ENCODE measurements at regions not wholly inside any gene's neighbourhood (a gene's known extent, or its start where the extent isn't known, plus 50 kb on each side); places are given as distances from the start of the nearest gene placed in this dataset.

DNA sequence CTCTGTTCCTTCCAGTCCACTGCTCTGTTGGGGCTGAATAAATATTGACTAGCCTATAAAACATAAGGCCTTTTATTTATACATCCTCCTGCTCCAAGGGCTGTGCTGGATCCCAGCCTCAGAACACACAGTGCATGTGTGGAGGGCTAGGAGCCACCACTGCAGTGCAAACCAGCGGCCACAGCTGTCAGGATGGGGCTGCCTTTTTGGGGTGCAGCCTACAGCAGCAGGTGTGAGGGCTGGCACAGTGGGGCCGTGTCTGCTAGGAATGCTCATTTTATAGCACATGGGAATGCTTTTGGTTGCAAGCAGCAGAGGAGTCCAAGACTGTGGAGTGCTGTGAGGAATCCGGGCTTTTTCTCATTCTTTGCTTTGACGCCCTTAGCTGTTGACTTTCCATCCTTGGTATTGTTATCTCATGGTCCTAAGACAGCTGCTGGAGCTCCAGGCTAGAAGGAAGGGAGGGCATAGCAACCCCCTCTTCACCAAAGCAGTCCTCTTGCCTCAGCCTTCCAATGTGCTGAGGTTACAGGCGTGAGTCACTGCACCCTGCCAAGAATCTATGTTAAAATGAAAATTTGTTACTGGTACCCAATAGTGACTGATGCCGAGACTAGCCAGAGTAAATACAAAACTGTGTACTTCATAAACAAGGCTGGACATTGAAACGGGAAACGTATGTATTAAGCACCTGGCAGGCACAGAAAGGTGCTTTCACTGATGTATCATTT lies 334.3 kb upstream of the GATB start:
- DNase-seq (ENCODE audit: low spot score) = no peak

DNA sequence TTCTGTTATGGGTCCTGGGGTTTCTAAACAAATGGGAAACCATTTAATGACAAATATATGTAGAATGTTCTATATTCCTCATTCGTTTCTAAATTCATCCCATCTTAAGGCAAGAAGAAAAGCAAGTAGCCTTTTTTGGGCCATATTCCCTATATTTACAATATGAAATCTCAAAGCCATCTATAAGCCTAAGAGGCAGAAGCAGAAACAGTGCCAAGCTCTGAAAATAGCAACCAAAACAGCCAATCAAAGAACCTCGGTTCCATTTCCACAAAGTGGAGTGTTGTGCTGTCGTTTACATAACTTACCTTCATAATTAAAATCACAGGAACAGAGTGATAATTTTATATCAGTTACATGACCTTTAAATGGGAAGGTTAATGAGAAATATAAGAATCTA lies 330.6 kb upstream of the GATB start:
- no peak for DNase-seq (ENCODE audit: low spot score)

DNA sequence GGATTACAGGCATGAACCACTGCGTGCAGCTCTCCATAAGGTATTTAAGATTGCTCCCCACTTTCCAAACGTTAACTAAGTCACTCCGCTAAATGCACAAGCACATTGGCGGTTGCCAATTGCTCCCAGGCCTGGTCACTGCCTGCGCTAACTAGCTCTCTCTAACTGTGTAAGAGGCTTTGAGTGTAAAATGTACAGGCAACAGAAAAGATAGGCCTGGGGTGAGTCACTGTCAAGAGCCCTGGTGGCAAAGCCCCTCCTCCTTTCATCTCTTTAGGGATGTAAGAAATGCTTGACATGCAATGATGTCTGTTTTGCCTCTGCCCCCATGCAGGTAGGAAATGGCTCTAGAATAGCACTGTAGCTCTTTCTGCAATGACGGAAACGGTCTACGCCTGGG lies 329.7 kb upstream of the GATB start:
- DNase-seq (ENCODE audit: low spot score) = no peak

DNA sequence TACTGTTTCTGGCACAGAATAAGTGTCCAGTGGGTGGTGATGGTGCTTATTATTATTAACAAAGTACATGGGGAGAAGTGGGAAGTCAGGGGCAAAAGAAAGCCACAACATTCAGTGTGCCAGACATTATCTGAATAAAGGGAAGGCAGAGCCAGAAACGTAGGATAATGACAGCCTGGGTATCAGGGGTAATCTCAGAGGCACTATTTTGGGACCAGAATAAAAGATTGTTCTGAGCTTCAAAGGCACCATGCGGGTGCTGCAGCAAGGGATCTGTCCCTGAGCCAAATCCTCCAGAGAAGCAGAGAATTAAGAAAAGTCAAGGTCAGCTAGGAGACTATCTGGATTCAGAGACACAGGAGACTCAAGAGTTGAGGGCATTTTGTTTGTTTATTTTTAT lies 328.8 kb upstream of the GATB start:
- no peak for DNase-seq (ENCODE audit: low spot score)

DNA sequence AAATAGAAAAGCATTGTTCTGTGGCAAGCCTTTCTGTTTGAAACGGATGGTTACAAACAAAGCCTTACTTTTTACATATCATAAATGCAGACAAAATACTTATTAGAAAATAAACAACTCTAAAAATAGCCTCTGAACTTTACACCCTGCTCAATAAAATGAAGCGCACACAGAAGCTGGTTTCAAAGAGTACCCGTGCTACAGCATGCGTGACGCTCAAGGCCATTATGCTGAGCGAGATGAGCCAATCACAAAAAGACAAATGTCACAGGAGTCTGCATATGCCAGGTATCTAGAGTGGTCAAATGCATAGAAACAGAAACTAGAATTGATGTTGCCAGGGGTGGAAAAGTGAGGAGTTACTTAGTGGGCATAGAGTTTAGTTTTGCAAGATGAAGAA lies 326.5 kb upstream of the GATB start:
- DNase-seq (ENCODE audit: low spot score) = no peak

DNA sequence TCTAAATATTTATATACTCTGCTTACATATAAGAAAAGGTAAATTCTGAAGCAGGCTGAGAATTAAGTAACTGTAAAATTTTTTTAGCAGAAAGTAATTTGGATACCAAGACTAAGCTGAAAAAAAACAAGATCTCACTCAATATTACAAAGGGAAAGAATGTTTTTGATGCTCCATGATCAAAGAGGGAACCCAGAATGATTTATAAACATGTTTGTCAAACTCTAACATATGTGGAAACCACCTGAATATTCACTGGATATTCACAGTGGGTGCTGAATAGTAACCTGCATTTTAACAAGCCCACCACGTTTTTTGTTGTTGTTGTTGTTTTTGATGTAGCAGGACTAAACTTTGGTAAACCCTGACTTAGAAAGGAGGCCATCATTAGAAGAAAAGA lies 324.9 kb upstream of the GATB start:
- no peak for DNase-seq (ENCODE audit: low spot score)

- no peak for DNase-seq (ENCODE audit: low spot score)
Observed at GRCh38 chr4:152083338-152083737, 322.5 kb upstream of the GATB start.

GRCh38 chr4:152081024-152081423 lies 320.2 kb upstream of the GATB start:
- DNase-seq (ENCODE audit: low spot score) = no peak

GRCh38 chr4:152079543-152080293 lies 318.9 kb upstream of the GATB start:
- DNase-seq (ENCODE audit: low spot score) = no peak

DNA sequence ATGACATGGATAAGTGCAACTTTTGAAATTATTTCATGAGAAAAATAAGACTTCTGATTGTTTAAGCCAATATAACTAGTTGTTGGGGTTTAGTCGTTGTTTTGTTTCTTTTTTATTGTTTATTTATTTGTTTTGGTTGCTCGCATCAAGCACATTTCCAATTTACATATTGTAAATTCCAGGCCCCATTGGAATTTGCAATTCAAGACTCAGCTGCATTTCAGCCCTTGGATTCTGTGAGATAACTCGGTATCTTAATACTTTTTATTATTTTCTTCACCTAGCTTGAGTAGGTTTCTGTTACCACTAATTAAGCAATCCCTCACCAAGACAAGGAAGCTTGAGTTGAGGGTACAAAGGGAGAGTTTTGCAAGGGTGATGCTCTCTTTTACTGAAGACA lies 318.3 kb upstream of the GATB start:
- no peak for DNase-seq (ENCODE audit: low spot score)

- no peak for DNase-seq (ENCODE audit: low spot score)
Observed at GRCh38 chr4:152077582-152077981, 316.8 kb upstream of the GATB start.

- no peak for DNase-seq (ENCODE audit: low spot score)
Observed at GRCh38 chr4:152075253-152075928, 314.6 kb upstream of the GATB start.

- no peak for DNase-seq (ENCODE audit: low spot score)
Observed at GRCh38 chr4:152074573-152074972, 313.8 kb upstream of the GATB start.

GRCh38 chr4:152074088-152074437 lies 313.3 kb upstream of the GATB start:
- no peak for DNase-seq (ENCODE audit: low spot score)

GRCh38 chr4:152073351-152074087 lies 312.7 kb upstream of the GATB start:
- no peak for DNase-seq (ENCODE audit: low spot score)

- no peak for DNase-seq (ENCODE audit: low spot score)
Observed at GRCh38 chr4:152072906-152073305, 312.1 kb upstream of the GATB start.

GRCh38 chr4:152072001-152072485 lies 311.2 kb upstream of the GATB start:
- DNase-seq (ENCODE audit: low spot score) = no peak

GRCh38 chr4:152070854-152071253 lies 310.0 kb upstream of the GATB start:
- no peak for DNase-seq (ENCODE audit: low spot score)

DNA sequence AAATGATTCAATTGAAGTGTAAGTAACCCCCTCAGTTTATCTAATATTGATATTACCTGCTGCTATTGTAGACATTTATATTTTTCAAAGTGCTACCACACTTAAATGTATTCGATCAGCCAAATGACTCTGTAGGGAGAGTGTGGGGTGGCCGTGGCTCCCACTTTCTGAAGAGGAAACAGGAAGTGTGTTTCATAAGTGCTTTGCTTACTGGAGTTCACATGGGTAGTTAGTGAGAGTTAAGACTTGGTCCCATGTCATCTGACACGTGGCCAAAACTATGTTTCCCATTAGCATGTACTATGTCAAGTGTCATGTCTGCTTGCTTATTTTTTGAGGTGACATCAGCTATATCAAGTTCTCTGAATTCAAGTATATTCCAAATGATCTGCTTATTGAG lies 308.1 kb upstream of the GATB start:
- no peak for DNase-seq (ENCODE audit: low spot score)

GRCh38 chr4:152065545-152065944 lies 304.7 kb upstream of the GATB start:
- DNase-seq (ENCODE audit: low spot score) = no peak

- DNase-seq (ENCODE audit: low spot score) = peak; percentile 30
Observed at GRCh38 chr4:152064753-152065152, 303.9 kb upstream of the GATB start.

DNA sequence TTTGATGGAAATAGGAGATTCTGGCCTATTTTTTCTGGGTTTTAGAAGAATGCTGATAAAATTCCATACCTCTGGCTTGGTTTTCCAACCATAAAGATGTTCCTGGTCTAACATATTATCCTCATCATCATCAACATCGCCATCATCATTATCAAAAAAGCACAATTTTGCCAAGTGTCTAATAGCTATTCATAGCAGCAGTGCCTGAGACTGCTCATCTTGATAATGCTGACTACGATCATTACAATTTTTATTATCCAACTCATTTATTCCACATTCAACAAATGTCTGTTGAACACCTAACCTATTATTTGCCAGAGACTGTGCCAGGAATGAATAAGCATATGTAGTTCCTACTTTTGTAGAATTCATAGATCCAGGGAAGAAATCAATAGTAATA lies 303.5 kb upstream of the GATB start:
- DNase-seq (ENCODE audit: low spot score) = no peak

All from putamen (tissue), 1 donor.